ENCODE measurements at regions not wholly inside any gene's neighbourhood (a gene's known extent, or its start where the extent isn't known, plus 50 kb on each side); places are given as distances from the start of the nearest gene placed in this dataset.
A peak's percentile ranks its signal among the peaks of the same experiment; 100 is the strongest.

DNA sequence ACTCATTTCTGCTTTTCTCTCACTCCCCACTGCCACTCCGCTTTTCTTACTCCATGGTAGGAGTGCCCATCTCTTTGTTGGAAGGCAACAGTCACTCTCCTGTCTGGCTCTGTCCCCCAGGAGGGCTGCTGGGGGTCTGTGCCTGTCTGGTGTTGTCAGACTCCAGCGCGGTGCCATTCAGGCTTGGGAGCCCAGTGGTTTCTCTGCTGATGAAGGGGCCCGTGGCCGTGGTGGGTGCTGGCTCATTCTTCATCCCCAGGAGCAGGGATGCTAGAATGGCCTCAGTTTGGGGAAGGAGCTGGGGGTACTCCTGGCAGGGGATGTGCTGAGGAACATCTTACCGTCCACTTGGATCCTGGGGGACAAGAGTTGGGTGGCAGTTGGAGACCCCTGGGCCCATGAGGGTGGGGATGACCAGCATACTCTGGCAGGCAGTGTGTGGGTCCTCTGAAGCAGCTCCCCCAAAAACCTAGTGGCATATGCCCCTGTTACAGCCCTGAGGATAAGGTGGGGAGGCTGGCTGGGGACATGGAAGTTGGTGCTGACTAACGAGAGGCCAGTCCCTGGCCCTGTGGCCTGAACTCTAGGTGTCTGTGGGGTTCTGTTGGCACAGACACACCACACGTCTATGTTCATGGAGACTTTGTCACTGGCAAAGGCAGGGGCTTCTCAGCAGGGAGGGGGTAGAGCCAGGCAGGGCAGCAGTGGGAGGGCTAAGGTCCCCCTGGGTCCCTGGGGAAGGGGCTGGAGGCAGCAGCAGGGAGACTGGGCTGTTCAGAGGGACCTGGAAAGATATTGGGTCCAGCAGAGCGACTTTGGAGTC lies 102.8 kb upstream of the RET start:
- DNase-seq, result no peak

DNA sequence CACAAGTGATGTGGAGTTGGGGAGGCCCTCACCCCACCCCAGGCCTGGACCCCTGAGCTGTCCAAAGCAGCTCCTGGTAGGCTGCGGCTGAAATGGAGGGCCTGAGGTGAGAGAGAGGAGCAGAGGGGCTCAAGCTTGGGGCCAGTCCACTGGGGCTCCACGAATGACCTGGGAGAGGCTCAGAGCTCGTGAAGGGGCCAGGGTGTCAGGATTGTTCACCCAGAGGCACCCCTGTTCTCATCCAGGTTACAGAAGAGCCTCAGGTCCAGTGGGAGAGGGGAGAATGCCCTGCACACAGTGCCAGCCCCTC lies 102.2 kb upstream of the RET start:
- no peak for DNase-seq

DNA sequence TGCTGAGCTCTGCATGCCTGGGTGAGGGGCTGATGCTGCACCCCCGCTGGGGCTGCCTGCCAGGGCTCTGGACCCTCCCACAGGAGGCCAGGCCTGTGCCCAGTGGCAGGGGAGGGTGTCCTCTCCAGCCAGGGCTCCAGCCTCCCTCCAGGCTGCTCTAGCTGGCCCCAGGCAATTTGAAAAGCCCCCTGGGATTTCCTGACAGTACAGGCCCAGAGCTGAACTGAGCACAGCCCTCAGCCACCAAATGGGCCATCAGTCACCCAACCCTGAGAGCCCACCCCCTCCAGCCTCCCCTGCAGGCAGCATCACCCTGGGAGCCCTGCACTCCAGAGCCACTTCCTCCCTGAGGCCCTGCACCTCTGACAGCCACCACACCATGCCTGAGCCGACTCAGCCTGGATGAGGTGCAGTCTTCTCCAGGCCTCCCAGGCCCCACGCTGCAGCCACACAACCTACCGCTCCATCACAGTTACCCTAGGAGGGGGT lies 101.8 kb upstream of the RET start:
- no peak for DNase-seq

DNA sequence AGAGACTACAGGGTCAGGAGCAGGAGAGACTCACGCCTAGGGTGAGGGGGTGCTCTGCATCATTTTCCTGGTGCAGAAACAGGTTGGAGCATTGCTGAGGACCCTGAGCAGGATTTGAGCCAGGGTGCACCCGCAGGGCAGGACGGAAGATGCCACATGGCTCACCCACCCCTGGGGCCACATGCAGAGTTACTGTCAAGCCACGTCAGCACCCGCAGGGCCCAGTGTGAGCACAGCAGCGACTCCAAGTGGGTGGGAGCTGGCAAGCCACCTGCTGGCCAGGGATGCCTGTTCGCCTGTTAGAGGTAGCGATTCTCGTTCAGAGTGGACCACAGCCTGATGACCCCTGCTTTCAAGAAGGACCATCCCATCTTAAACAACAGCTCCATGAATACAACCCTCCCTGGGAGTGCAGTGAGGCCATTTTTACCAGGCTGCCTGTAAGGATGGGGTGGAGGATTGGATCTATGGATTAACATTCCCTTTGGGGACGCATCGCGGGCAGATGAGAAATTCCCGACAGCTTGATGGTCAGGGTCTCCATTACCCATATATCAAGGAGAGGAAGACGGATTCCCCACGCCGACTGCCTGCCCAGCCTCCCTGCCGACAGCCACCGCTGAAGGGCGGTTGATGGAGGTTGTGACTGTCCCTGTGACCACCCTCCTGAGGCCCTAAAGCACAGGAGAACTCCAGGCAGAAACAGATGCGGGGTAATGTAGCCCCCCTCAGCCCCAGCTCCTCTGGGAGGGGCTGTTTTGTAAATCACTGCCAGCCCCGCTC lies 101.1 kb upstream of the RET start:
- DNase-seq, result peak; percentile 41

DNA sequence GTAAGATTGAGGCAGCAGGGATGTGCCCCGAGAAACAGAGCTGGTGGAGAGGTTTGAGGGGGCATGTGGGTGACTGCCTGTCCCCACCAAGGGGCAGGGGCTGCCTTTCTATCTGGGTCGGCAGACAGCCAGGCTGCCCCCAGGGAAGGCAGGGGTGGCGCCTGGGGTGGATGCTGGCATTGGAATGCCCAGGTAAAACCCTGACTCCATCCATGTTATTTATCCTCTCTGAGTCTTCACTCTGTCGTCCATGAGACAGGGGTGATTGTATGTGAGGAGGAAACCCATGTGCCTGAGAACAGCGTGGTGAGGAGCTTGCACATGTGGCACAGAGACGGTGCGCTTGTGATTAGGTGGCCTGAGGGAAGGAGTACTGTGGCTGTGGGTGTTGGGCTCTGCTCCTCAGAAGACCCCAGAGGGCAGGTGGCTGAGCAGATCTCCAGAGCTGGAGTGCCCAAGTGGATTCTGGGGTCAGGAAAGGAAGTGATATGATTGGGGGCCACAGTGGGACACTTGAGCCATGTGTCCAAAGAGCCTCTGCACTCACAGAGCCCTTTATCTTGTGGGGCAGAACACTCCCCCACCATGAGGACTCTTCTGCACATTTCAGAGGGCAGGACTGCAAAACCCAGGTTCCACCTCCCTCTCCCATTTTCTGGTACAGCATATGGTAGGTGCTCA lies 100.4 kb upstream of the RET start:
- DNase-seq, result no peak

DNA sequence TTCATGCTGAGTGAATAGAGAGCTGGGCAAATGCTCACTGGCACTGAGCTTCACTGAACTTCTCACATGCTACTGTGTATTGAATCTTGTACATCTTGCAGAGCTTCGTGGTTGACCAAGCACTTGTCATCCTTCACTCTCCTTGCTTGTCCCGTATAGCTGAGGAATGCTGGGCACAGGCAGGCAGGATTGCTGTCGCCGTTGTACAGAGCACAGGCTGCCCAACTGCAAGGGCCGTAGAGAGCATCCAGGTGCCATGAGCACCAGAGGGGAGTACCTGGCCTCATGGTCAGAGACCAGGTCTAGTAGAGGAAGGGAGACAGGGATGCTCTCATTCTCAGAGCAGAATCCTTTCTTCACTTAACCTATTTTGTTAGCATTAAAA lies 99.8 kb upstream of the RET start:
- no peak for DNase-seq

DNA sequence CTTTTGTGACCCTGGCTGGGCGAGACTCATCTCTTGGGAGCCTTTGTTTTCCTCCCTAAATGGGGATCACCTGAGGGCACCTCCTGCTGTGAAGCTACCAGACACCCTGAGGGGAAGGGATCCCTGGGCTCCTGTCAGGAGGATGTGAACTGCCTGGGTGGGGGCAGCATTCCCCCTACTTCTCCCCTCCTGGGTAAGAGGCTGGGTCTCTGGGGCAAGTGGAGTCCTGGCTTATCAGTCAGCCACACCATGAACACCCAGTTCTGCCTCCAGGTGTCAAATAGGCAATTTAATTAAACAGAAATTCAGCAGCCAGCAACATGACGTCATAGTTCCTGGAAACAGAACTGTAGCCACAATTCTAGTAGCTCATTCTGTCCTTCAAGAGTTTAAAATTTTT lies 97.7 kb upstream of the RET start:
- DNase-seq, result no peak

DNA sequence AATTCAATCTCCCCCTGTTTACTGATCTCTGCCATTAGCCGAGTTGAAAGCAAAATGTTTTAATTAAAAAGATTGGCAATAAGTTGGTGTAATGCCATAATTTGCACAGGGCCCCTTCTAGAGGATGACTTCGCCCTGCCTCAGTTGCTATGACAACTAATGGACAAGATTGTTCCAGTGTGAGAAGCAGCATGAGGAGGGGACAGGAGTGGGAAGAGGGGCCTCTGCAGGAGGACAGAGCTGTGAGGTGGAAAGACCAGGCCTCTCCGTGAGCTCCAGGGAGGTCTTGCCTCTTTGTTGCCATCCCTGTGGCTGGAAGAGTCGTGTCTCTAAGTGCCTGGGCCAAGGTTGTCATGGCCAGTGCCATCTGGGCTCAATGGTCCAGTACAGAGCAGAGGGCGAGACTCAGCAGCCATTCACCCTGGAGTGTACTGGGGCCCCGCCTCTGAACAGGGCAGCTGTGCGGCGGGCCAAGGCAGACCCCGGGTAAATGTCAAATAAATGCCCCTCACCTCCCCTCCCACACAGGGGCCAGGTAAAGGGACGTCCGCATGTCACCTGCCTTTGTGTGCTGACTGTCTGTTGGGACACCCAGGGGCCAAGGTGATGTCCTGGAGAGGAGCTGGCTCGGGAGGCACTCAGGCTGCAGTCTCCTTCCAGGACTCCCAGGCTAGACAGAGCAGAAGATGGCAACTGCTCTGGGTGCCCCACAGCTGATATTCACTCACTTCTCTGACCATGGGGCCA lies 97.0 kb upstream of the RET start:
- no peak for DNase-seq

DNA sequence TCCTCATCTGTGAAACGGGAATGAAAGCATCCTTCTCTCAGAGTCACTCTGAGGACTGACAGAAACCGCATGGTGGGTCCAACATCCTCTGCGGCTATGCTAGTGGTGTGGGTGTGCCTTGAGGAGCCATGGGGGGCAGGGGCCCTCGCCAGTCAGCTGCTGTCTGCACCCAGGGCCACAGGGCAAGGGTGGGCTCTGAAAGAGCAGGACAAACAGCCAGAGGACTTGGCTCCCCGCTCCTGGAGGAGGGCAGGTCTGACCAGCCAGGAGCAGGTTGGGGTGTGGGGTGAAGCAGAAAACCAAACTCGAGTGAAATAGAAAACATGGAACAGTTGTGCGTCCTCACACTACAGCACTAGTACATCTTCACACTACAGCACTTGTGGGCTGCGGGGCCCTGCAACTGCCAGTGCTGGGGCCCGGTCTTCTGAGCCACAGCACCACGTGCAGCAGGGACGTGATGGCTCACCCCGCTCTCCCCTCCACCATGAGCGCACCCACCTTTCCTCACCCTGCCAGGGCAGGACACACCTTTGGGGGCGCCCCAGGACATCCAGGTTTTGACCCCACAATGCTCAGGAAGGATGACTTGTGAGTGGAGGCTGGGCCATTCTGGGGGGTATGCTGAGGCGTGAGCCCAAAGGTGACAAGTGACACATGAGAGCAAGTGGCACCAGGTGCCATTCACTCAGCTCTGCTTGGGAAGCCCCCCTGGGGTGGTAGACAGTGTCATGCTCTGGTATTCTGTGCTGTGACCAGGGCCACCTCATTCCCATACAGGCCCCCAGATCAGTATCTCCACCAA lies 96.1 kb upstream of the RET start:
- DNase-seq, result no peak

DNA sequence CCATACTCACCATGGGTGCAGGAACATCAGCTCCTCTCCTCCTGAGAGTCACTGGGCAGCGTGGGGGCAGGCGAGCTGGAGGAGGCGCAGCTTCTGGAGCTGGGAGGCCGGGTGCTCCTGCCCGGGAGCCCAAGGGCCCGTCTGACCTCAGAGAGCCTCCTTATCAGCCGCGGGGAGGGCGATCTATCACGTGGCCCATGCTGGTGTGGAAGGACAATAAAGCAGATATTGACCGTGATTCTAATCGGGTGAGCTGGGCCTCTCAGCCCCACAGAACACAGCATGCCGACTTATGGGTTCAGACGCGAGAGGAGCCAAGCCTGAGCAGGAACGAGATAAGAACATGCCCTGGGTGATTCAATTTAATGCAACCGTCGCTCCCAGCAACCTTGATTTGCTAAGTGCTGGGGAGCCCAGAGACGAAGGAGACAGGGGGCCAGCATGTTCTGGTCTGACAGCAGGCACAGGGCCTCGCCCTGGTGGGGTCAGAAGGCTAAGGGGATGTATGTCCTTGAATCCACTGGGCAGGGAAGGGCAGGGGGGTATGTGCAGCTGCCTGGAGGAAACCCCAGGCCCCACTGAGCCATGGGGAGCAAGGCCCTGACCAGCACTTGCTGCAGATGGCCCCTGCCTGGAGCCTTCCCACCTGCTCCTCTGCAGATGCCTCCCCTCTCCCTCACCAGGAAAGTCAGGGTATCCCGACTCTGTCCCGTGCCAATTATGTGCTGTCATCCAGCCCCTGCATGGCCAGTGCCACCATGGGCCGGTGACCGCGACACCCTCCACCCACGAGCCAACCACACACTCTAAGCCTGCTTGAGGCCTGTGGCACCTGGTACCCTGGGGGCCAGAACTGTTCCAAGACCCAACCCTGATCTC lies 95.3 kb upstream of the RET start:
- no peak for DNase-seq

DNA sequence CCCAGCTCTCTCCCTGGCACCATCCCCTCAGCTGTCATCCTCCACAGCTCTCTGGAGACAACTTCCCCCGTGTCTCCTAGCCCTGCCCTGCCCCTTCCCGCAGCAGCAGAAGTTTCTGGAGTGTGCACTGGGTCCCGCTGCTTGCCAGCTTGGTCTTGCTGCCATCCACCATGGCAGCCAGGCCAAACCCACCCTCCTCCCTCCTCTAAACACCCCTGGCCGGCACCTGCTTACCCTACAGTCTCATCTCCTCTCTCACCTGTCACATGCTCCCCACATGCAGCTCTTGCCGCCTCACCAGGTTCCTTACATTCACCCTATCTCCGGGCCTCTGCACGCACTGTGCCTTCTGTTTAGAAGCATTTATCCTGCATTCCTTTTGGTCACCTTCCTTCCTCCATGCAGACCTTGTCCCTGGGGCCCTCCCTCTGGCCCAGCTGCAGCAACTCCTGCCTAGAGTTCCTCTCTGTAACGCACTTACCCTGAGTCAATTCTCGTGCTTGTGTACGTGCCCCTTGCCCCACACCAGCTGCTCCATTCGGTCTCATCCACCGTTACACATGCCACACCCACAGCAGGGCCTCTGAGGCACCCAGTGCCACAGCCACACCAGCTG lies 93.9 kb upstream of the RET start:
- DNase-seq, result no peak

DNA sequence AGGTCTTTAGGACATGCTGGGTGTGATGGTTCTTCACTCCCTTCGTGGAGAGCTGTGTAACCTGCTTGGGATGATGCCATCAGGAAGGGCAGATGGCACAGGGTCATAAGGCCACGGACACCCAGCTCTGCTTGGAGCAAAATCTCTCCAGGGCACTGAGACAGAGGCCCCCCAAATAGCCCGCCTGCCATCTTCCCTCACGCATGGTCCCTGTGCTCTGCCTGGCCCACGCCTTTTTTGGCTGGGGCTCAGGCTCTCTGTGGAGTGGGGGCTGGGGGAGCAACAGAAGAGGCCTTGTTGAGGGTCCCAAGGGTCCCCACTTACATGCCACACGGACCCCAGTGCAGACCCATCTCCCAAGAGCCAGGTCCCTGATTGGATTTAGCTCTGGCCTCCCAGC lies 93.3 kb upstream of the RET start:
- DNase-seq, result no peak

DNA sequence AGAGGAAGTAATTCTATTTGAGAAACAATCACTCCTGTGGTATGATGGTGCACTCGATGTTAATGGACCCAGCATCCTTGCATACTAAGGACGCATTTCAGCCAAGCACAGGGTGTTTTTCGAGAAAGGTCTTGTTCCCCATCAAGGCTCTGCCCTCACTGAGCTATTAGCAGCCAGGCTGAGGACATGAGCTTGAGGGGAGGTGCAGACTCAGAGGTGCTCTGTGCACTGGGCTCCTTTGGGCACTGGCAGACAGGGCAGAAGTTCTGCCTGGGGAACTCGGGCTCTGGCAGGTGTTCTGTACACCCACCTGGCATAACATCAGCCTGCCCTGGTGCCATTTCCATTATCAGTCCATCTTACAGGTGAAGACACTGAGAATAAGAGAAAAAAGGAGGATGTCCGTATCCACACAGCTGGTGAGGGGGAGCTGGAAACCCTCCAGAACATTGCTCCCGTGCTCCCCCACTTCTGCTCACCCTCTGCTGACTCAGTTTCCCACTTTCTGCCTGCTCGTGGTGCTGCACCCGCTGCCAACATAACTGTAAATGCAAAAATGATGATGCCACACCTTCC lies 92.7 kb upstream of the RET start:
- no peak for DNase-seq

DNA sequence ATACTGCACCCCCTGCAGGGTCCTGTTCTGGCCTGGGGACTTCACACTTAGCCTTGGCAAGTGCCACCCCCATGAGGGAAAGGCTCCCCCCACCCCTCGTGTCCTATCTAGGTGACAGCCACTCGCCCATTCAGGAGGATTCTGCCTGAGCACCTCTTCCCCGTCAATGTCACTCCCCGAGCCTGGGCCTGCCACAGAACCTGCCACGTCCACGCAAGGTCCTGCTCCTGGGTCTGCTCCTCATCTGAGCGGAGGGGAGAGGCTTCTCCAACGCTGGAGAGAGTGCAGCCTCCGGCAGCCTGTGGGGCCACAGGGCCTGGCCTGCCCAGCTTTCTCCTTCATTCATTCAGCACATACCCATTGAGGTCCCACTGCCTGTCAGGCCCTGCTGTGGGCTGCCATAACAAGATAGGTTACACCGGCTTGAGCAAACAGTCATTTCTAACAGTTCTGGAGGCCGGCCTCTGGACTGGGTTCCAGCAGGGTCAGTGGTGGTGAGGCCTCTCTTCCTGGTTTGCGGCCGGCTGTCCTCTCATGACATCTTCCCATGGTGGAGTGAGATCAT lies 92.0 kb upstream of the RET start:
- no peak for DNase-seq

DNA sequence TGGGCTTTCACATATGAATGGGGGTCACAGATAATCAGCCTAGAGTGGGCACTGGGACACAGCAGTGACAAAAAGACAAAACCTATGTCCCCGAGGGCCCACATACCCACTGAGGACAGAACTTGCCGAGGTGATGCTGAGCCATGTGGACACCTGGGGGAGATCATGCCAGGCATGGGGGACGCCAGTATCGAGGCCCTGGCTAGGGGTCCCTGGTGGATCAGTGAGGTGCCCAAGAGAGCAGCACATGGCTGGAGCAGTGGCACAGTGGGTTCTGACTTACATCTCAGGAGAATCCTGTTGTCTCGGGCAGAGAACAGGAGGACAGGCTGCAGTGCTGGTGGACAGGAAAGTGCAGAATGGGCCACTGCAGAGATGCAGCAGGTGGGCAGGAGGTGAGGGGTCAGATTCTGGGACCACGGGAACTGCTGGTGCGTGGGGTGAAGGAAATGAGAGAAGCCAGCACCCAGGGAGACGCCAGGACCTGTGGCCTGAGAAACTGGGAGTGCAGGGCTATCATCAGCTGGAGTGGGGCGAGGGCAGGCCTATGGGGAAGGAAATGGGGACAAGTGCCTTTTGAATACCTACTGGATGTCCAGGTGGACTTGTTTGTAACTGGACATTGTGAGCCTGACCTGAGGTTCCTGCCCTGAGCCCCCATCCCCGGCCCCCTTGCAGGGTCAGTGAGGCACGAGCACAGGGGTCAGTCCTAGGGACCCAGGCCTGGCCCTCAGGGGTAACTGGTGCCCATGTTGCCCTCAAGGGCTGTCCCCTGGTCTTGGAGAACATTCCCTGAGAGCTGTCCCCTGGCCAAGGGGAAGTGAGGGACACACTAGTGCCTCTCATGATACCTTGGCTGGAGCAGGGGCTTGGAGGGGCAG lies 91.2 kb upstream of the RET start:
- no peak for DNase-seq

DNA sequence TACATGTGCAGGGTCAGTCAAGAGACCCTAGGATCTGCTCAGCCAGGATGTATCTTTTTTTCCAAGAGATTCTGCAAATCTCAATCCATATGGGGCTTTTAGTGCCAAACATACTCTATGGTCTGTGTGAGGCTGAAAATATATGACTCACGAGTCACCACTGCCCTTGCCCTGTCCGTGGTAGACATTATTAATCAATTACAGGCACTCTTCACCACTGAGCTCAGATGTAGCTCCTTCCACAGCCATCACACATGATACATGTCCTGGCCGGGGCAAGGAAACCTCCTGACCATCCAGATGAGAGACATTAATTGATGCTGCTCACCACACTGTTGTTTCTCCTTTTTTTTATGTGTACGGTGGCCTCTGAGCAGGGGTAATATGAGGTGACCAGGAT lies 90.2 kb upstream of the RET start:
- no peak for DNase-seq

DNA sequence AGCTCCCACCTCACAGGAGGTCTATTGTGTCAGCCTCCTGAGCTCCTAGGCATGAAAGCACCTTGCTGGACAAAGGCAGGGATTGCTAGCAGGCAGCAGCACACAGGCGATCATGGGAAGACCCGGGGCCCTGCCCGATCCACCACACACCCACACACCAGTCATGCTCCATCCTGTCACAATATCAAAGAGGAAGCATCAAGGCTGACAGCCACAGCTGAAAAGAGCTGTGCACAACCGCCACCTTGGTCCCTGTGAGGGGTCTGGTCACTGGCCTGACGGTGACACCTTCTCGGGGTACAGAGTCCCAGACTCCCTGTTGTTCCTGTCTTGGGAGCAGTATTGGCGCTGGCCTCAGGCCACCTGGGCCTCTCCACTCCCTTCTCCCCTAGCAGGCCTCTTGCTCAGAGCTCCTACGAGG lies 89.7 kb upstream of the RET start:
- no peak for DNase-seq

DNA sequence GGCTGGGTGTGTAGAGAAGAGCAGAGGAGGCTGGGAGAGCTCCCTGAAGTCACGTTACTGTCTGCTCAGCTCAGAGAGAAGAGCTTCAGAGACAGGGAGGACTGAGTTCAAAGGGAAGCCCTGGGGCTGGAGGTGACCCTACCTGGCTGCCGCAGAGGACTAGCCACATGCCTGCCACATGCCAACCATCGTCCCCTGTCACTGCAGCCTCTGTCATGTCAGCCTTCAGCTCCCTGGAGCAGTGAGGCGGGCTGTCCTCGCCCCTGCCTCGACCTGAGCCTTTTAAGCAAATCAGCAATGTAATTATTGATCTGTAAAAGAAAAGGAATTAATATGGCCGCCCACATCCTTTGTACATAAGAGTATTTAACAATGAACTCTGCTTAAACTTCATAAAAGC lies 89.3 kb upstream of the RET start:
- no peak for DNase-seq

DNA sequence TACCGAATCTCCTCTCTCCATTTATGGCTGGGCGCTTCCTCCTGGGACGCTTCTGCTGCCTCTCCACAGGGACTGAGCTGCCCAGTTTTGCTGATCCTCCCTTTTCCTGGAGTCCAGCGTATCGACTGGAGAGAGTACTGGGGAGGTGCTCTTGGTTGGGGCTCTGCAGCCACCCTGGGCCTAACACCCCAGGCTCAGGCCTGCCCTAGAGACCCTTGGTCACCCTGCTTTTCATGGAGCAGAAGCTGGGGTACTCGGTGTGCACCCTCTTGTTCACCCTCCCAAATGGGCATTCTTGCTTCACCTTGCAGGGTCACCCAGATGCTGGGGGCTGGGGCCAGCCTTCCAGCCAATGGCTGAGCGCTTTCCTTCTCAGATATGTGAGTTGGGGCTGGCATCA lies 88.8 kb upstream of the RET start:
- no peak for DNase-seq
